ENCODE measurements at regions not wholly inside any gene's neighbourhood (a gene's known extent, or its start where the extent isn't known, plus 50 kb on each side); places are given as distances from the start of the nearest gene placed in this dataset.

DNA sequence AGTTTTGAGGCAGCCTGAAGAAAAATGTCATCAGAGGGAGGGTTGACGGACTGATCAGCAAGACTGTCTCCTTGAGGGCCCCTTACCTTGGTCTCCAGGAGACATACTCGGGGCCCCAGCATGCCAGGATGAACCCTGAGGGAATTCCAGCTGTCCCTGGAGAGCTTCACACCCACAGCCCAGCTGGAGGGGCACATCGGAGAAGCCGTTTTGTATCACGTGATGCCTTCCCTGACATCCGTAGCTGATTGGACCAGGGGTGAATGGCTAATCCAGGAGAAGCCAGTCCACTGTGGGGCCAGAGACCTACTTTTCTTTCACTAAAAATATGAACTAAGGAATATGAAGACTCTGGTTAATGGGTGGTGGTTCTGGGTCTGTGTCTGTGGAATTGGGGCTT, 86.0 kb upstream of the TP53I11 start:
- intact Hi-C loops (cut with micrococcal nuclease): no loop called here

DNA sequence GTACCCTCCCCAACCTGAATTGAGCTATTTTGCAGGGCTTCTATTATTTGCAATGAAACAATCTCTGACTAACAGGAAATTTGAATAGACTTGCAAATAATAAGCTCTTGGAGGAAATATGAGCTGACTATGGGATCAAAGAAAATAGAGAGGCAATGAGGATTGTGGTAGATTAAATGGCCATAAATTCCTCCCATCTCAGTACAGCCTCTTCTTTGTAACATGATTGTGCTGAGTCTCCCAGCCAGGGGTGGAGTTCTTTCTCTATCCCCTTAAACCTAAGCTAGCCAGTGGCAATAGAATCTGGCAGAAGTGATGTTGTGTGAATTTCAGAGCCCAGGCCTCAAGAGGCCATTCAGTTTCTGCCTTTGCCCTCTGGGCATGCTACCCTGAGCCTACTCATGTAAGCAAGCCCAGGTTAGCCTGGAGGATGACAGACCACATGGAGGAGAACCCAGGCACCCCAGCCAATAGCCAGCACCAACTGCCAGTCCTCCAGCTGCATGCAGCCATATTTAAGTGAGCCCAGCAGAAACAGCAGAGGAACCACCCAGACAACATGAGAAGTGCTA, 86.8 kb upstream of the TP53I11 start:
- intact Hi-C loops (cut with micrococcal nuclease): no loop called here

DNA sequence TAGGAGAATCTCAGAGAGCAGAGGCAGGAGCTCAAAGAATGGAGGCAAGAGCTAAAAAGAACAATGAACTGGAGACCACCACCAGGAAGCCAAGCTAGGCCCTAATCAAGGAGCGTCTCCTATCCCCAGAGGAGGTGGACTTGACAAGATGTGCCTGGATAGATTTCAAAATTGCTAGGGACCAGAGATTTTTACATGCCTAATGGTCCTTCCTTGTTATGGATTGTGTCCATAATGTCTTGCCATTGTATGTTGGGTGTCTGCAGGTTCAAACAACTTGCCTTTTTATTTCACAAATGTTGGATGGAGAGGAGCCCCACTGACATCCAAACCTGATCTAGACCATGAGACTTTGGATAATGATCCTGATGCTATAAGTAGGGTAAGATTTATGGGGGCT, 88.2 kb upstream of the TP53I11 start:
- intact Hi-C loops (cut with micrococcal nuclease): no loop called here

DNA sequence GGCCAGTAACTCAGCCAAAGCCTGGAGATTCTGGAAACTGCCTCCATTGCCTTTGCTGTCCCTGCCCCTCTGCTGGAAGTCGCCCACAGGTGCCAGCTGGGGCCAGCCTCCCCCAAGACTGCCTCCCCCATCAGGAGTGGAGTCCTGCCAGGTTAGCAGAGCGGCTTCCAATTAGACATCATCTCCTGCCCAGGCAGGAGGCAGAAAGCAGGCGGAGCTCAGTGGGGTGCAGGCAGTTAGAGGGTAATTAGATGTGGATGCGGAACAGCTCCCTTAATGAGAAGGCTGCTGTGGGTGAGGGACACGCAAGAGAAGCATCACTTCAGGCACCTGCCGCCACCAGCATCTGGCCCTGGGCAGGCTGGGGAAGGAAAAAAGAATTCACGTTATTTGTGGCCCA, 90.9 kb upstream of the TP53I11 start:
- intact Hi-C loops (cut with micrococcal nuclease): no loop called here

DNA sequence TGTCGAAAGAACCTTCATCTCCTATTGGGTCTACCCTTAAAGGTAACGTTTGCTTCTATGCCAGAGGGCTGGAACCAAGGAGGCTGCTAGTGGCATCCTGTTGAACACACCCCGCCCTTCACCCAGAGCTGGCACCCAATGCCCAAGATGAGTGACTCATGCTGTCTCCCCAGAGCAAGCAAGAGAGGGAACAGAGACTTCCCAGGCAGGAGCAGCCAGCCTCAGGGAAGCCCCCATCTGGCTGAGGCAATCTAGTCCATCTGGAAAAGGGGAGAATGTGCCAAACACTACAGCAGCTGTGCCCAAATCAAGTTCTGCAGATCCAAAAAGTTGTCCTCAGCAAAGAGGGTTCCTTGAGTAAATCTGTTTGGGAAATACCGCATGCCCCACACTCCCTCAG, 91.9 kb upstream of the TP53I11 start:
- intact Hi-C loops (cut with micrococcal nuclease): no loop called here

DNA sequence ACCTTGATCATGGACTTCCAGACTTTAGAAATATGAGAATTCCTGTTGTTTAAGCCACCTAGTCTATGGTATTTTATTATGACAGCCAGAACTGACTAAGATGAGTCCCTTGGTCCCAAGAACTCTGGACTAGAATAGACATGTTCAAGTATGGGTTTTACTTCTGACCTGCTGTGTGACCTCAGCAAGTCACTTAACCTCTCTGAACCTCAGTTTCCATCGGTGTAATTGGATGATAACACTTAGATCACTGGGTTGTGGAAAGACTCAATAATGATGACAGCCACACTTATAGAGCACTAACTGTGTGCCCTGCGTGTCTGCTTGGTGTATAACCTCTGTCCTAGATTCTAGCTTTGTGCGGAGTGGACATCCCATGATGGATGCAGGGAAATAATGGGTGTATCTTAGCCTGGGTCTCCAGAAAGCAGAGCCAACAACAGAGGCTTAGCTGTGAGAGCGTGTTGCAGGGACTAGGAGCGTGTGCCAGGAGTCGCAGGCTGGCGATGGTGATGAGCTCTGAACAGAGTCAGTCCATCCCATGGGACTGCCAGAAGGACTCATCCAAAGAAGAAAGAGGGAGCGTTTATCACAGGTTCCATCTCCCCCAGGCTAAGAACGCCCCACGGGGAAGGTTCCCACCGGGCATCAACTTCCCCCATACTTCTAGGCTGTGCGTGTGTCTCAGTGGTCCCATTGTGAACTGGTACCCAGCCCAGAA, 93.2 kb upstream of the TP53I11 start:
- intact Hi-C loops (cut with micrococcal nuclease): no loop called here

DNA sequence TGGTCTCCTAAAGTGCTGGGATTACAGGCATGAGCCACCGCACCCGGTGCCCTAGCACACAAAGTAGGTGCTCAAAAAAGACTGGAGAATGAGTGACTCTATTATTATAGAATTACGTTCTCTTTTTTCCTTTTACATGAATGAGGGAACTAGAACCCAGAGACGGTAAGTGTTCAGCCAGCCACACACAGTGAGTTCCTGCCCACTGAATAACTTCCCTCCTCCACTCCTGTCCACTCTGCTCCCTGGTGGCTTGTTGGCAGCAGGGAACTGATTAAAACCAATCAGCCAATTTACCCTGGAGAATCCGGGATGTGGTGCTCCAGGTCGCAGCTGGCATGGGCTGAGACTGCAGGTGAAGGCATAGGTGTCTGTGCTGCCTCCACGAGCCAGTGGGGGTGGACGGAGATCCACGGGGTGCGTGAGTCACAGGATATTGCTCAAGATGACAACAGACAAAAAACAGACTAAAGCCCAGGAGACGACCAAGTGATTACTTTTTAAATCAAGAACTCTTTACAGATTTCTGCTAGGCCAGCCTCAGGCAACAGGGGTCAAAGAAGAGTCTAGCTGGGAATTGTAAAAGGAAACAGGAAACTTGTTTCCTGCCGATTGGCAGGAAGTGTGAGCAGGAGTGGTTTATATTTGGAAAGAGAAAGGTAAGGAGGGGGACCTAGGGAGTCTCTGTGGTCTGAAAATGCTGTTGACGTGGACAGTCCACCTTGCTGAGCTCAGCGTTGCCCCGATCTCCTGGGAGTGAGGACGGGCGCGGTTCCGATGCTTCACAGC, 95.2 kb upstream of the TP53I11 start:
- intact Hi-C loops (cut with micrococcal nuclease): no loop called here

DNA sequence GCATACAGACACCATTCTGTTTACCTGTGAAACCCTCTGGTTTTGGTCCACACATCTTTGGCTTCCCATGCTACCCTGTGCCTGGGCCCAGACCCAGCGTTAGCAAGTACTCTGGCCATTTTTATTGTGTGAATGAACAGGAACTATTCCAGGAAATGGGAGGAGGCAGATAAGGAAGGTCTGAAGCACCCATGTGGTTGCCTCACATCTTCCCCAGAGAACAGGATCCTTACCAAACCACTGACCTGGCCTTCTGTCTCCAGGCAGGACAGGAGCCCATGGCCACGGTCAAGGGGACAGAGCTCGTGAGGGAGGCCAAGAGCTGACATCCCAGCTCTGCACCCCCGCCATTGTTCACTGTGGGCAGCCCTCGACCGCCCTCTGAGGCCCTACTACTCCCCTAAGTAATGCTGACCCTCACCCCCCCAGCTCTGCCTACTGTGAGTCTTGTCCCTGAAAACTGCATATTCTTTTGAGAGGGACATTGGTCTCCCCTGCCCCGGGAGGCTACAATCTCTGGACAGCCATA, 97.7 kb upstream of the TP53I11 start:
- intact Hi-C loops (cut with micrococcal nuclease): no loop called here

DNA sequence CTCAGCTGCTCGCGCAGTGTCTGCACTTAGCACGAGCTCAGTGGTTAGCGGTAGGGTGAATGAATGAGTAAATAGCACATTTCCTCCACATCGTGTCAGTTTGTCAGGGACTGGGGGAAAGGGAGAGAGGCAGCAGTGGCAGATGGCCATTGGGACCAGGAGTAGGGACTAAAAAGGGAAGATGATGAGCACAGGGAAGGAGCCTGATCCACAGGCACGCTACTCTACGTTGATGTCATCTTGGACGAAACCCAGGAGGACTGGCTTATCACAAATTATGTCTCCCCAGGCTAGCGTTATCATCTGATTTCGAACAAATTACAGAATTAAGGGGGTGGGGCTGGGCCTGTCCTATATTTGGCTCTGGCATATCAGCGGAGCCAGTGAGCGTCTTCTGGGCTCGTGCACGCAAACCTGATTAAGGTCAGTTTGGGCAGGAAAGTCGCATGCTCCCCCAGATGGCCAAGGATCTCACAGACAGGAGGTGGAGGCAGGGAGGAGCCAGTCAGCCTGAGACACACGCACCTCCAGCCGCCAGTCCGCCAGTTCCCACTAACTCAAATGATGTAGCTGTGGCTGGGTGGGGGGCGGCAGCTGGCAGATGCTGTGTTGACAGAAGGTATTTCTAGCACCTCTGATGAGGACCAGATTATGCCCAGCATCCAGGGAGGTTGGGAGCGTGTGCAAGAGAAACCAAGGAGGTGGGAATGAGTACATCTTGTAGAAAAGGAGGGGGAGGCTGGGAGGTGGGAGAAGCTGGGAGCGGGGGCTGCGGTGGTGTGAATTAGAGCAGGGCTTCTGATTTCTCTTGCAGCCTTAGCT, 97.4 kb upstream of the PRDM11 start:
- intact Hi-C loops (cut with micrococcal nuclease): no loop called here

DNA sequence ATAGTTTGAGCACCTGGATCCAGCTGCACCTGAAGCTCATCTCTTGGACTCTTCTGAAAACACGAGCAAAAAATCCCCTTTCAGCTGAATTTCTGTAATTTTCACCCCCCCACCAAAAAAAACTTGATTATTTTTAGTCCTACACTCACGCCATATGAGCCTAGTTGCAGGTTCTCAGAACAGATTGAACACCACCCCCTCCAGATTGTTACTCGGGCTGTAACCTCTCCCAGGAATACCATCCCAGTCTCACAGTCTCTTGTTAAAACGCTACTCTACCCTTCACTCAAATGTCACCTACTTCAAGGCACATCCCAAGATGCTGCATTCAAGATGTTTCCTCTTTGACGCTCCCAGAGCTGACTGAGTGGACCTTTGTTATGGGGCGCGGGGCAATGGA, 96.3 kb upstream of the PRDM11 start:
- intact Hi-C loops (cut with micrococcal nuclease): no loop called here

DNA sequence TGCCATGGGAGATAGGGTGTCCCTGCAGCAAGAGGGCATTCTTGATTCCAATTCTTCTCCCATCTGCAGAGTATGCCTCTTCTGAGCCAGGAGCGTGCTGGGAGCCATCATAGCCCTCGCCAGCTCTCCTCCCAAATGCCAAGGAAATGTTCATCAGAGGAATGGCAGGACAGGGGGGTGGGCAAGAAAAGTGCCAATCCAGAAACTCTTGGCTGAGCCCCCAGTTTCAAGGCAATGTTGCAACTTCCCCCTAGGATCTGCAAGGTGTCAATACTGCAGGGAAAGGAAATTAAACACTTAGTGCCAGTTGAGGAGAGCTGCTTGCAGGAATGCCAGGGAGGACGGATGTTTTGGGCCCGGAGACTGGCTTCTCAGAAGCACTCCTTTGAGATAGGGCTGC, 94.8 kb upstream of the PRDM11 start:
- intact Hi-C loops (cut with micrococcal nuclease): no loop called here

DNA sequence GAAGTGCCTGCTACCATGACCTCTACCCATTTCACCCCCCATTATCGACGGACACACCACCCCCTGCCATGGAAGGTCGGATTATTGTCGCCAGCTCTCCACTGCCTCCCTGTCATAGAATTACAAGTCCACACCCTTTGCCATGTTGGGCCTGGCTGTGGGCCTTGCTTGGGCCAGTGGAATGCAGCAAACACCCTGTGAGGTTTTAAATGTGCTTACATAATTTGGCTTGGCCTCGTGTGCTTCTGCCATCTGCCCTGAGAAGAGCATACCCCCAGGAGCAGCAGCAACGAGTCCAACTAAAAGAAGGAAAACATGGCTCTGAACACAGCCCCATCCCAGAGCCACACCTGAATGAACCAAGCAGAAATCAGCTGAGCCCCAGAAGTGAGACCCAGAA, 94.1 kb upstream of the PRDM11 start:
- intact Hi-C loops (cut with micrococcal nuclease): no loop called here

DNA sequence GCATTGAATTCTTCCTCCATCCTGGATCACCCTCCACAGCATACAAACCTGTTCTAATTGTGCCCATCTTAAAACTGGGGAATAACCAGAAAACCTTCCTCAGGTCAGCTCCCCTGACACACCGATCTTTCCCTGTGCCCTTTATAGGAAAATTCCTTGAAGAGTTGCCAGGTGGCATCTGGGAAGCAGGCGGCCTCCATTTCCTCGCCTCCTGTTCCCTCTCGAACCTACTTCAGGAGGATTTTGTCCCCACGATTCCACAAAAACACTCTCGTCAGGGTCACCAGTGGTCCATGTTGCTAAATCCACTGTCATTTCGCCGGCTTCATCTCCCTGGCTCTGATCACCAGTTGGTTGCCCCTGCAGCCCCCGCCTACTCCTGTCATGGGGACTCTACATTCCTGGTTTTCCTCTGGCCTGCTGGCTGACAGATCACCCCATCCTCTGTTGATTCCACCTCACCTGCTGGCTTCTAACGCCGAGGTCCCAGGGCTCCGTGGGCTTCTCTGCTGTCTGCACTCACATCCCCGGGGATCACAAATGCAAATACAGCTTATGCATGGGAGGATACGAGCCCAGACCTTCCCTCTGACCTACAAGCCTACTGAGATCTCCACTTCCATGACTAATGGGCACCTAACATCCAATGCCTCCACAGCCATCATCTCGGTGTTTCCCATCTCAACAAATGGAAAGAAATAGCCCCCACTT, 92.5 kb upstream of the PRDM11 start:
- intact Hi-C loops (cut with micrococcal nuclease): no loop called here

DNA sequence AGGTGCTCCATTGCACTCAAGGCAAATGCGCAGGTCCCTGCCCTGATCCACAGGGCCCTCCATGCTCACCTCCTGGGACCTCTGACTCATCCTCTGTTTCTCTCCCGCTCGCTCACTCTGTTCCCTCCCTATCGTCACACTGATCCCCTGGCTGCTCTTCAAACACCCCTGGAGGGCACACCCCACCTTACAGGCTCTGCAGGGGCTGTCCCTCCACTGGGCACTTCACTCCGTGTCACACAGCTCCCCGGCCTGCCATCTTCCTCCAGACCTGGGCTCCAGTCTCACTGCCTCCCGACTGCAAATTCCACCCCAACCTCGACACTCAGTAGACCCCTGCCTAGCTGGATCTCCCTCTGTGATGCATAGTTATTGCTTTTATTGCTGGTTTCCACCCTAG, 91.5 kb upstream of the PRDM11 start:
- intact Hi-C loops (cut with micrococcal nuclease): no loop called here

DNA sequence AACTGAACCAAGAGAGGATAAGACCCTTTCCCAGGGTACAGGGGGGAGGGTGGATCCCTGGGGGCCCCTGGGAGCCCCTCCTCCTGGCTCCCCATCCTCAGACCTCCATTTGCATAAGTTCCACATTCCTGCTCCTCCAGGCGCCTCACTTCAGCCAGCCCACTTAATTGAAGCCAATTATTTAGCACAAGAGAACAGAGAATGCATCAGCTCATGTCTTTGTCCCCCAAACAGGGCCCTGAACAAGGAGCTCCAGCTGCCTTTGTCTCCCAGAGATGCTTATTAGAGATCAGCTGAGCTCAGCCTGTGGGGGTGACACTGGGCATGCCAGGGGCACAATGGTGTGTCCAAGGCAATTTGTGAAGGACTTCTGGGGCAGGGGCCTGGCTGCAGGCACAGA, 89.9 kb upstream of the PRDM11 start:
- intact Hi-C loops (cut with micrococcal nuclease): no loop called here

DNA sequence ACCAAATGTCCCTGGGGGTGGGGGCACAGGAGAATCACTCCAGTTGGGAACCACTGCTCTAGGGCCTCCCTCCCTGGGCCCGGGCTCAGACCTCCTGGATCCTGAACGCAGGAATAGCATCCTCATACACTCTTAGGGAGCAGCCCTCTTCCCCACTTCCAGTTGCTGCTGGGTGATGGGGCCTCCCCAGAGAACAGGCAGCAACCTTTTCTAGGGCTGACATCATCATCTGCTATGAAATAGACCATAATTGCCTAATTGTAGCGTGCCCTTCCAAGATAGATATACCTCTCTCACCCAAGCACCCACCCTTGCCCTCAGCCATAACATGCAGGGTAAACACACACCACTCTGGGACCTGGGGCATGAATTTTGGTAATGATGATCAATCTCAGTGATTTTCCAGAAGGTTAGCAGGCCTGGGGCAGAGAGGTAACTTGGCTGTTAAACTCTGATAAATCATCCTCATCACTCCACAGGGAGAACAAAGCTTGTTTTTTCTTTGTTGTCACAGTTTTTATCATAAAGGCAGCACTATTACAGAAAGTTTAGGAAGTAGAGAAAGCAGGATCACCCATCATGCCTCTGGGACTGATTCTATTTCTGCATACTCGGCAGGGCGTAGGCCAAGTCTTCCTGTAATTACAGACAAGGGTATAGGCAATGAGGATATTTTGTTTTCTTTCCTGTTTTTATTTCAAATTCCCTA, 88.3 kb upstream of the PRDM11 start:
- intact Hi-C loops (cut with micrococcal nuclease): no loop called here

DNA sequence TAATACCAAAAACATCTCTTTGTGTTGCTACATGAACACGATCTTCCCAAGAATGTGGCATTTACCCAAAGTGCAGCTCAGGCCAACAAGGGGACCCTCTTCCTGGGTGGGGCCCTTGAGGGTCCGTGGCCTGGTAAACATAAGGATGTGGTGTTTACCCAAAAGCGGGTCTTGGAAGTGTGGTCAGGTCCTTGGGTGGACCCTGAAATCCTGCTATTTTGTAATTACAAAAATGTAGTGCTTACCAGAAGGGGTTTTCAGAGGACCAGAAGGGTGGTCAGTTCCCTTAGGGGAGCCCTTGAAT, 87.8 kb upstream of the PRDM11 start:
- intact Hi-C loops (cut with micrococcal nuclease): no loop called here

DNA sequence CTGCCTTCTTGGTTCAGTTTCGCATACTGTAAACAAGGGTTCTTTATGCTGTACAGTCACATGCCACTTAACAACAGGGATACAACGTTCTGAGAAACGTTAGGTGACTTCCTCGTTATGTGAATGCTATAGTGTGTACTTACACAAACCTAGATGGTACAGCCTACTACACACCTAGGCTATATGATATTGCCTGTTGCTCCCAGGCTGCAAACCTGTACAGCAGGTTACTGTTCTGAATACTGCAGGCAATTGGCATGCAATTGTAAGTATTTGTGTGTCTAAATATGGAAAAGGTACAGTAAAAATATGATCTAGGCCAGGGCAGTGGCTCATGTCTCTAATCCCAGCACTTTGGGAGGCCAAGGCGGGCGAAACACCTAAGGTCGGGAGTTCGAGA, 85.7 kb upstream of the PRDM11 start:
- intact Hi-C loops (cut with micrococcal nuclease): no loop called here

DNA sequence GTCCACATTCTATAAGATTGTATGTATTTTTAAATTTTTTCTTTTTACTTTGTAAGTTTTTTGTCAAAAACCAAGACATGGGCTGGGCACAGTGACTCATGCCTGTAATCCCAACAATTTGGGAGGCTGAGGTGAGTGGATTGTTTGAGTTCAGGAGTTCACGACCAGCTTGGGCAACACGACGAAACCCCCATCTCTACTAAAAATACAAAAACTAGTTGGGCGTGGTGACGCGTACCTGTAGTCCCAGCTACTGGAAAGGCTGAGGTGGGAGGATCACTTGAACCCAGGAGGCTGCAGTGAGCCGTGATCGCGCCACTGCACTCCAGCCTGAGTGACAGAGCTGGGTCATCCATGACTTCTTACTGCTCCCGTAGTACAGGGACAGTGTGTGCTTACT, 84.8 kb upstream of the PRDM11 start:
- intact Hi-C loops (cut with micrococcal nuclease): no loop called here

DNA sequence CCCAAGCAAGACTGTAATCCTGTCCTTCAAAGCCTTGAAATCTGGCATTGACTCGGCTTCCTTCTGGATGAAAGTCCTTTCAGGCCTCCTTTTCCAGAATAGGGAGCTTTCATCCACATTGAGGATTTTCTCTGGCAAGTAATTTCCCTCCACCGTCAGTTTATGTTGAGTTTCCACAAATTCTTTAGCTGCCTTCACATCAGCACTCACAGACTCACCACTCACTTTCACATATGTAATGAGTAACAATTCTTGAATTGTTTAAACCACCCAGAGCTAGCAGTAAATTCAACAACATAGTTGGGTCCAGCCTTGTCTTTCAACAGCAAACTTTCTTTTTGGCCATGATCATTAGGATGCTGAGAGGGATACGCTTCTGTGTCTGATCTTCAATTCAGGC, 84.3 kb upstream of the PRDM11 start:
- intact Hi-C loops (cut with micrococcal nuclease): no loop called here
